H9 (cell line): ENCODE measurements at regions not wholly inside any gene's neighbourhood (a gene's known extent, or its start where the extent isn't known, plus 50 kb on each side); places are given as distances from the start of the nearest gene placed in this dataset.

ENCODE experiments used
- DNase-seq: peaks from one replicate; pipeline ENCODE4 v3.0.0-alpha.2; 2017
- H2AFZ ChIP-seq: one replicate; pipeline ENCODE4 v1.6.1; 2013; ENCODE audit warnings: mild to moderate bottlenecking, low read length, control low read depth, moderate library complexity
- H2AK5ac ChIP-seq: 2 replicates; pipeline ENCODE4 v1.6.1; 2013; ENCODE audit warnings: low read length, control low read depth, mixed read lengths; ENCODE audit not compliant: insufficient read length
- H2BK120ac ChIP-seq: one replicate; pipeline ENCODE4 v1.6.1; 2013; ENCODE audit warnings: low read depth, mild to moderate bottlenecking, low read length, control low read depth, inconsistent platforms; ENCODE audit not compliant: poor library complexity, severe bottlenecking
- H2BK12ac ChIP-seq: 2 replicates; pipeline ENCODE4 v1.6.1; 2013; ENCODE audit warnings: low read length, control low read depth, mixed read lengths, low read depth; ENCODE audit not compliant: insufficient read length
- H2BK15ac ChIP-seq: 2 replicates; pipeline ENCODE4 v1.6.1; 2013; ENCODE audit warnings: low read depth, low read length, control low read depth
- H2BK20ac ChIP-seq: one replicate; pipeline ENCODE4 v1.6.1; 2013; ENCODE audit warnings: low read depth, mild to moderate bottlenecking, low read length, control low read depth, inconsistent platforms; ENCODE audit not compliant: poor library complexity, severe bottlenecking
- H2BK5ac ChIP-seq: 2 replicates; pipeline ENCODE4 v1.6.1; 2013; ENCODE audit warnings: low read length, control low read depth, mixed read lengths; ENCODE audit not compliant: insufficient read length
- H3K14ac ChIP-seq: 2 replicates; pipeline ENCODE4 v1.6.1; 2013; ENCODE audit warnings: low read length, control low read depth; ENCODE audit not compliant: insufficient read depth
- H3K18ac ChIP-seq: 2 replicates; pipeline ENCODE4 v1.6.1; 2013; ENCODE audit warnings: low read depth, mild to moderate bottlenecking, mixed read lengths, low read length, control low read depth; ENCODE audit not compliant: insufficient read length
- H3K23ac ChIP-seq: 2 replicates; pipeline ENCODE4 v1.6.1; 2013; ENCODE audit warnings: low read length, control low read depth, mixed read lengths, low read depth; ENCODE audit not compliant: insufficient read length
- H3K23me2 ChIP-seq: 2 replicates; pipeline ENCODE4 v1.6.1; 2013; ENCODE audit warnings: low read depth, mild to moderate bottlenecking, mixed read lengths, low read length, control low read depth; ENCODE audit not compliant: insufficient read length, poor library complexity, severe bottlenecking
- H3K27ac ChIP-seq: 2 replicates; pipeline ENCODE4 v1.5.1; 2013; ENCODE audit warnings: low read length, control low read depth, mixed read lengths, low read depth; ENCODE audit not compliant: insufficient read length
- H3K27me3 ChIP-seq: 2 replicates; pipeline ENCODE4 v1.6.1; 2013; ENCODE audit warnings: low read length, control low read depth, inconsistent platforms; ENCODE audit not compliant: insufficient read depth
- H3K4ac ChIP-seq: 2 replicates; pipeline ENCODE4 v1.6.1; 2013; ENCODE audit warnings: low read depth, mild to moderate bottlenecking, control low read depth, inconsistent platforms, low read length, moderate library complexity
- H3K4me1 ChIP-seq: 2 replicates; pipeline ENCODE4 v1.6.1; 2013; ENCODE audit warnings: low read length, control low read depth, inconsistent platforms; ENCODE audit not compliant: insufficient read depth
- H3K4me2 ChIP-seq: 2 replicates; pipeline ENCODE4 v1.6.1; 2013; ENCODE audit warnings: low read length, control low read depth, mixed read lengths; ENCODE audit not compliant: insufficient read length, insufficient read depth
- H3K56ac ChIP-seq: 2 replicates; pipeline ENCODE4 v1.6.1; 2013; ENCODE audit warnings: low read depth, mild to moderate bottlenecking, mixed read lengths, low read length, control low read depth; ENCODE audit not compliant: insufficient read length
- H3K79me1 ChIP-seq: 2 replicates; pipeline ENCODE4 v1.6.1; 2013; ENCODE audit warnings: low read depth, mild to moderate bottlenecking, moderate library complexity, low read length, control low read depth, inconsistent platforms; ENCODE audit not compliant: insufficient read depth, poor library complexity, severe bottlenecking
- H3K79me2 ChIP-seq: 2 replicates; pipeline ENCODE4 v1.6.1; 2013; ENCODE audit warnings: low read length, control low read depth, inconsistent platforms; ENCODE audit not compliant: insufficient read depth
- H3K9ac ChIP-seq: 2 replicates; pipeline ENCODE4 v1.6.1; 2013; ENCODE audit warnings: low read length, control low read depth, mixed read lengths; ENCODE audit not compliant: insufficient read length; ENCODE audit errors: extremely low read depth
- H3K9me3 ChIP-seq: one replicate; pipeline ENCODE4 v1.6.1; 2013; ENCODE audit warnings: low read depth, low read length, inconsistent platforms; ENCODE audit not compliant: control insufficient read depth
- H3T11ph ChIP-seq: one replicate; pipeline ENCODE4 v1.6.1; 2013; ENCODE audit warnings: mild to moderate bottlenecking, low read length, control low read depth, inconsistent platforms
- H4K20me1 ChIP-seq: one replicate; pipeline ENCODE4 v1.6.1; 2013; ENCODE audit not compliant: control insufficient read depth, insufficient read length, insufficient read depth
- H4K5ac ChIP-seq: 2 replicates; pipeline ENCODE4 v1.6.1; 2013; ENCODE audit warnings: low read depth, mild to moderate bottlenecking, mixed read lengths, low read length, control low read depth; ENCODE audit not compliant: insufficient read length
- H4K8ac ChIP-seq: replicated peaks from 2 replicates; pipeline ENCODE4 v1.6.1; 2013; ENCODE audit warnings: low read length, control low read depth, mixed read lengths, low read depth; ENCODE audit not compliant: insufficient read length
- H4K91ac ChIP-seq: 2 replicates; pipeline ENCODE4 v1.6.1; 2013; ENCODE audit warnings: low read depth, mild to moderate bottlenecking, moderate library complexity, mixed read lengths, low read length, control low read depth; ENCODE audit not compliant: insufficient read length
- H3K27ac Mint-ChIP-seq, 3 experiments: 2 replicates in 2 of 3; 3 replicates in 1 of 3; pipeline ENCODE4 v1.8.0; 2020 to 2021; ENCODE audit warnings: mixed read lengths in 3 of 3, mild to moderate bottlenecking in 1 of 3, moderate library complexity in 1 of 3
- H3K27me3 Mint-ChIP-seq: 2 replicates; pipeline ENCODE4 v1.8.0; 2021; ENCODE audit warnings: low read depth, mild to moderate bottlenecking, moderate library complexity, mixed read lengths
- H3K36me3 Mint-ChIP-seq, 3 experiments: 2 replicates in 2 of 3; 3 replicates in 1 of 3; pipeline ENCODE4 v1.8.0; 2020 to 2021; ENCODE audit warnings: low read depth in 3 of 3, mixed read lengths in 3 of 3; ENCODE audit not compliant: insufficient read depth in 1 of 3
- H3K4me1 Mint-ChIP-seq, 2 experiments: 2 replicates each; pipeline ENCODE4 v1.8.0; 2020; ENCODE audit warnings: mixed read lengths in 2 of 2
- H3K4me3 Mint-ChIP-seq, 2 experiments: 2 replicates in 1 of 2; 3 replicates in 1 of 2; pipeline ENCODE4 v1.8.0; 2020 to 2021; ENCODE audit warnings: mild to moderate bottlenecking in 2 of 2, mixed read lengths in 2 of 2, moderate library complexity in 1 of 2
- H3K9me3 Mint-ChIP-seq, 2 experiments: 2 replicates in 1 of 2; 3 replicates in 1 of 2; pipeline ENCODE4 v1.8.0; 2020; ENCODE audit warnings: mild to moderate bottlenecking in 2 of 2, mixed read lengths in 2 of 2, moderate library complexity in 1 of 2
- WGBS: extraction: QIAGEN DNeasy Blood & Tissue Kit; methylation state at CpG from one replicate; pipeline ENCODE4 v1.1.7; 2013; ENCODE audit warnings: missing lambda C conversion rate, low lambda C conversion rate, mixed read lengths; ENCODE audit not compliant: insufficient read length; ENCODE audit errors: extremely low coverage; 5-methylcytosine and 5-hydroxymethylcytosine counted together
- TF ChIP-seq, protein P1 (sequence below): fragments of 200-600 bp; sonication (generic); conservative IDR thresholded peaks from 3 replicates; pipeline ENCODE4 v1.8.0; 2021; ENCODE audit warnings: antibody characterized with exemption, mild to moderate bottlenecking

- no peaks in the 10 kb centered on the region for H3K27me3 ChIP-seq
- no peaks in the 10 kb centered on the region for H3K23me2 ChIP-seq
- no peaks in the 10 kb centered on the region for H3K79me1 ChIP-seq
- H3K4me2 ChIP-seq, result no peak overlapping the region
- Mint-ChIP-seq H3K4me1 (peaks cover 6 to 7% of the 10 kb centered on the region in 2 experiments; a peak in 2 of 4 replicates), H3K27ac (no peak overlapping the region), H3K36me3 (no peaks in the 10 kb centered on the region), H3K9me3 (no peaks in the 10 kb centered on the region), H3K27me3 (peaks cover 7% of the 10 kb centered on the region), H3K4me3 (no peak overlapping the region)
- H4K91ac ChIP-seq, result no peak overlapping the region
- H2BK5ac ChIP-seq, result no peak overlapping the region
- no peak overlapping the region for H2BK120ac ChIP-seq
- H3K9me3 ChIP-seq, result no peaks in the 10 kb centered on the region
- no peak overlapping the region for H3K23ac ChIP-seq
- no peak overlapping the region for H3T11ph ChIP-seq
- WGBS, result no CpG with 5 or more reads among the region's 7 CpGs
- H3K56ac ChIP-seq, result no peak overlapping the region
- no peak overlapping the region for H4K5ac ChIP-seq
- no peak overlapping the region for H2BK12ac ChIP-seq
- no peaks in the 10 kb centered on the region for H4K20me1 ChIP-seq
- H4K8ac ChIP-seq, result no peak overlapping the region
- TF ChIP-seq, protein P1, sequence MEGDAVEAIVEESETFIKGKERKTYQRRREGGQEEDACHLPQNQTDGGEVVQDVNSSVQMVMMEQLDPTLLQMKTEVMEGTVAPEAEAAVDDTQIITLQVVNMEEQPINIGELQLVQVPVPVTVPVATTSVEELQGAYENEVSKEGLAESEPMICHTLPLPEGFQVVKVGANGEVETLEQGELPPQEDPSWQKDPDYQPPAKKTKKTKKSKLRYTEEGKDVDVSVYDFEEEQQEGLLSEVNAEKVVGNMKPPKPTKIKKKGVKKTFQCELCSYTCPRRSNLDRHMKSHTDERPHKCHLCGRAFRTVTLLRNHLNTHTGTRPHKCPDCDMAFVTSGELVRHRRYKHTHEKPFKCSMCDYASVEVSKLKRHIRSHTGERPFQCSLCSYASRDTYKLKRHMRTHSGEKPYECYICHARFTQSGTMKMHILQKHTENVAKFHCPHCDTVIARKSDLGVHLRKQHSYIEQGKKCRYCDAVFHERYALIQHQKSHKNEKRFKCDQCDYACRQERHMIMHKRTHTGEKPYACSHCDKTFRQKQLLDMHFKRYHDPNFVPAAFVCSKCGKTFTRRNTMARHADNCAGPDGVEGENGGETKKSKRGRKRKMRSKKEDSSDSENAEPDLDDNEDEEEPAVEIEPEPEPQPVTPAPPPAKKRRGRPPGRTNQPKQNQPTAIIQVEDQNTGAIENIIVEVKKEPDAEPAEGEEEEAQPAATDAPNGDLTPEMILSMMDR, result no peak
- no peak overlapping the region for H2BK20ac ChIP-seq
- H3K4ac ChIP-seq, result no peak overlapping the region
- H2AK5ac ChIP-seq, result no peak overlapping the region
- H3K27ac ChIP-seq, result no peak overlapping the region
- no peak overlapping the region for H2AFZ ChIP-seq
- H3K79me2 ChIP-seq, result no peaks in the 10 kb centered on the region
- H3K4me1 ChIP-seq, result no peaks in the 10 kb centered on the region; the same call in 1 of the 2 replicates
- no peak overlapping the region for H3K14ac ChIP-seq
- no peak overlapping the region for H2BK15ac ChIP-seq
- no peak overlapping the region for H3K9ac ChIP-seq
- DNase-seq, result no peak
- H3K18ac ChIP-seq, result no peak overlapping the region
Measured at GRCh38 chr11:19359221-19360000, 118.7 kb upstream of the E2F8 start.
